Upper lobe of left lung (tissue), 6 donors: ENCODE measurements at regions not wholly inside any gene's neighbourhood (a gene's known extent, or its start where the extent isn't known, plus 50 kb on each side); places are given as distances from the start of the nearest gene placed in this dataset.

Source experiments
- ATAC-seq, 2 donors: fragments of 200-7000 bp; cut with Tn5 transposase; one replicate each; pipeline ENCODE4 v1.9.1; 2022; ENCODE audit warnings: mild to moderate bottlenecking in 2 of 2, moderate library complexity in 2 of 2; ENCODE audit not compliant: low FRiP score in 2 of 2
- DNase-seq, 2 donors: peaks; one replicate each; pipeline ENCODE4 v3.0.0-alpha.2; 2019 to 2020
- H3K27ac ChIP-seq, 4 donors: fragments of 200-600 bp; sonication (generic); one replicate each; pipeline ENCODE4 v1.5.1; 2016 to 2019
- H3K27me3 ChIP-seq, 4 donors: fragments of 200-600 bp; sonication (generic); one replicate each; pipeline ENCODE4 v1.5.1; 2017 to 2019
- H3K36me3 ChIP-seq, 4 donors: fragments of 200-600 bp; sonication (generic); one replicate each; pipeline ENCODE4 v1.5.1; 2016 to 2019
- H3K4me1 ChIP-seq, 4 donors: fragments of 200-600 bp; sonication (generic); one replicate each; pipeline ENCODE4 v1.5.1; 2018 to 2019
- H3K4me3 ChIP-seq, 4 donors: fragments of 200-600 bp; sonication (generic); one replicate each; pipeline ENCODE4 v1.5.1; 2017 to 2019; ENCODE audit warnings: mild to moderate bottlenecking in 2 of 4, moderate library complexity in 1 of 4
- H3K9me3 ChIP-seq, 4 donors: fragments of 200-600 bp; sonication (generic); one replicate each; pipeline ENCODE4 v1.5.1; 2018 to 2019
- CTCF ChIP-seq, 6 experiments: fragments of 450-650 bp in 4 of 6; fragments of 200-600 bp in 2 of 6; sonication (generic) in 2 of 6; IDR thresholded peaks; one replicate each; pipeline ENCODE4 v1.5.1; 2016 to 2019; ENCODE audit warnings: antibody characterized with exemption in 6 of 6
- EP300 ChIP-seq, 4 donors: sonication (generic); formaldehyde crosslinking; IDR thresholded peaks; one replicate each; pipeline ENCODE4 v1.5.1; 2017; ENCODE audit warnings: antibody characterized with exemption in 4 of 4, control low read depth in 2 of 4
- POLR2A ChIP-seq, 4 donors: fragments of 450-650 bp; IDR thresholded peaks; one replicate each; pipeline ENCODE4 v1.5.1; 2016 to 2017; ENCODE audit warnings: antibody characterized with exemption in 4 of 4, mild to moderate bottlenecking in 2 of 4
- POLR2AphosphoS5 ChIP-seq, 2 donors: sonication (generic); formaldehyde crosslinking; IDR thresholded peaks; one replicate each; pipeline ENCODE4 v1.5.1; 2017; ENCODE audit warnings: antibody characterized with exemption in 2 of 2
- WGBS, 2 donors: methylation state at CpG; one replicate each; pipeline ENCODE4 v1.1.5; 2017 to 2018; 5-methylcytosine and 5-hydroxymethylcytosine counted together
- donor health status: DM: no; HTN: no; CAD: no; lungs with moderate emphysema.
- donor health status: DM: no; HTN: yes; CAD: no; lungs with severe emphysema.

- Histone ChIP-seq H3K9me3 (no peaks in the 10 kb centered on the region), H3K27ac (no peak overlapping the region), H3K4me1 (no peaks in the 10 kb centered on the region), H3K4me3 (no peak overlapping the region), H3K27me3 (no peaks in the 10 kb centered on the region), H3K36me3 (no peaks in the 10 kb centered on the region)
- ATAC-seq, result peak in 1 of 2 donors; percentile 58
- 94 to 95% methylated on average over 9 to 11 of the region's 11 CpGs for WGBS, 2 donors
- TF ChIP-seq EP300 (IDR thresholded peaks at IDR 0.05), result no peak
- peak in 1 of 2 donors; percentile 13 for DNase-seq
These were observed 91.8 kb downstream of the KLF6 start for GRCh38 chr10:3693022-3693697.

GRCh38 chr10:3692387-3692999 is 92.5 kb downstream of the KLF6 start:
- H3K36me3 ChIP-seq, result no peaks in the 10 kb centered on the region
- H3K4me3 ChIP-seq, result no peak overlapping the region
- no peaks in the 10 kb centered on the region for H3K4me1 ChIP-seq
- 65 to 72% methylated on average over 7 of the region's 7 CpGs for WGBS, 2 donors
- TF ChIP-seq POLR2A (IDR thresholded peaks at IDR 0.05) (no peak), EP300 (IDR thresholded peaks at IDR 0.05) (no peak), POLR2AphosphoS5 (IDR thresholded peaks at IDR 0.05) (no peak), CTCF (IDR thresholded peaks at IDR 0.05) (no peak)
- no peaks in the 10 kb centered on the region for H3K27me3 ChIP-seq
- DNase-seq, result no peak
- no peak for ATAC-seq
- H3K9me3 ChIP-seq, result no peaks in the 10 kb centered on the region
- H3K27ac ChIP-seq, result no peak overlapping the region

GRCh38 chr10:3691482-3691881 is 93.5 kb downstream of the KLF6 start:
- H3K4me3 ChIP-seq, result no peak overlapping the region
- no peak overlapping the region for H3K27ac ChIP-seq
- H3K9me3 ChIP-seq, result no peaks in the 10 kb centered on the region
- no peaks in the 10 kb centered on the region for H3K36me3 ChIP-seq
- no peak for TF ChIP-seq EP300 (IDR thresholded peaks at IDR 0.05)
- no peak for TF ChIP-seq POLR2A (IDR thresholded peaks at IDR 0.05)
- TF ChIP-seq POLR2AphosphoS5 (IDR thresholded peaks at IDR 0.05), result no peak
- no peak for TF ChIP-seq CTCF (IDR thresholded peaks at IDR 0.05)
- H3K27me3 ChIP-seq, result no peaks in the 10 kb centered on the region
- 88 to 91% methylated on average over 8 of the region's 8 CpGs for WGBS, 2 donors
- H3K4me1 ChIP-seq, result no peaks in the 10 kb centered on the region
- ATAC-seq (no peak), DNase-seq (no peak)

GRCh38 chr10:3689871-3690510 is 95.0 kb downstream of the KLF6 start:
- 62 to 73% methylated on average over 5 of the region's 5 CpGs for WGBS, 2 donors
- Histone ChIP-seq H3K36me3 (no peaks in the 10 kb centered on the region), H3K9me3 (no peaks in the 10 kb centered on the region), H3K4me3 (no peak overlapping the region), H3K4me1 (no peaks in the 10 kb centered on the region), H3K27me3 (no peaks in the 10 kb centered on the region), H3K27ac (no peak overlapping the region)
- ATAC-seq (no peak), DNase-seq (no peak)
- TF ChIP-seq CTCF (IDR thresholded peaks at IDR 0.05) (no peak), POLR2AphosphoS5 (IDR thresholded peaks at IDR 0.05) (no peak), POLR2A (IDR thresholded peaks at IDR 0.05) (no peak), EP300 (IDR thresholded peaks at IDR 0.05) (no peak)

- no peaks in the 10 kb centered on the region for H3K36me3 ChIP-seq
- no peak overlapping the region for H3K4me3 ChIP-seq
- no peak for ATAC-seq
- TF ChIP-seq EP300 (IDR thresholded peaks at IDR 0.05) (no peak), CTCF (IDR thresholded peaks at IDR 0.05) (no peak), POLR2A (IDR thresholded peaks at IDR 0.05) (no peak), POLR2AphosphoS5 (IDR thresholded peaks at IDR 0.05) (no peak)
- no peaks in the 10 kb centered on the region for H3K9me3 ChIP-seq
- no peaks in the 10 kb centered on the region for H3K4me1 ChIP-seq
- DNase-seq, result no peak
- WGBS, 2 donors, result 86 to 91% methylated on average over 5 of the region's 5 CpGs
- no peaks in the 10 kb centered on the region for H3K27me3 ChIP-seq
- H3K27ac ChIP-seq, result no peak overlapping the region
These were observed 97.4 kb downstream of the KLF6 start for GRCh38 chr10:3687510-3688081.
